HCT116 (cell line): ENCODE measurements at regions not wholly inside any gene's neighbourhood (a gene's known extent, or its start where the extent isn't known, plus 50 kb on each side); places are given as distances from the start of the nearest gene placed in this dataset.

Experiments used
- ATAC-seq: fragments of 200-7000 bp; cut with Tn5 transposase; 2 replicates; pipeline ENCODE4 v1.9.1; 2020; ENCODE audit warnings: mild to moderate bottlenecking, moderate library complexity
- BruUV-seq: library from RNA; stranded (reverse); fragments of 400-500 nt; replicated peaks from 2 replicates; lab custom pipeline; 2021; lab: Mats Ljungman, UMichigan
- CTCF ChIA-PET: fragments of 300-600 bp; sonication (Branson Sonifier 250); formaldehyde crosslinking; loops from one replicate; lab custom pipeline; 2021; ENCODE audit warnings: antibody characterized with exemption; lab: Charles Lee
- POLR2A ChIA-PET: fragments of 300-600, 350-600 bp; sonication (Branson Sonifier 250); formaldehyde crosslinking; loops from one replicate; lab custom pipeline; 2021; ENCODE audit warnings: antibody characterized with exemption; lab: Charles Lee
- RAD21 ChIA-PET, 2 experiments: fragments of 300-600 bp; sonication (Branson Sonifier 250); formaldehyde crosslinking; loops; one replicate each; lab custom pipeline; 2023; ENCODE audit warnings: low total read pairs in 2 of 2; ENCODE audit not compliant: uncharacterized antibody in 2 of 2, unreplicated experiment in 2 of 2, low non-redundant PET in 1 of 2; lab: Charles Lee
- DNase-seq: peaks from one replicate; pipeline ENCODE4 v3.0.0-alpha.2; 2010; ENCODE audit warnings: low read depth, low spot score
- H2AFZ ChIP-seq: fragments of 200-600 bp; shearing (Covaris generic), sonication (generic); 2 replicates; pipeline ENCODE4 v1.6.1; 2017; ENCODE audit warnings: low read depth, mixed run types, mixed read lengths, antibody characterized with exemption, low read length; ENCODE audit not compliant: poor library complexity, severe bottlenecking
- H3K27ac ChIP-seq: 2 replicates; pipeline ENCODE4 v1.5.1; 2012; ENCODE audit warnings: low read depth, low read length
- H3K27me3 ChIP-seq: fragments of 200-600 bp; sonication (generic); 2 replicates; pipeline ENCODE4 v1.6.1; 2016; ENCODE audit warnings: mixed run types, low read length, mixed read lengths; ENCODE audit not compliant: insufficient read depth
- H3K36me3 ChIP-seq, 2 experiments: fragments of 200-500 bp in 1 of 2; fragments of 200-600 bp in 1 of 2; sonication (Bioruptor generic) in 1 of 2; sonication (generic) in 1 of 2; 2 replicates each; pipeline versions ENCODE4 v1.5.1 to v1.6.1; 2014 to 2016; ENCODE audit warnings: low read length in 2 of 2, inconsistent platforms in 1 of 2, mixed read lengths in 1 of 2, mixed run types in 1 of 2; ENCODE audit not compliant: insufficient read depth in 2 of 2, control insufficient read depth in 1 of 2
- H3K4me1 ChIP-seq, 2 experiments: fragments of 200-600 bp in 1 of 2; sonication (generic) in 1 of 2; 2 replicates each; pipeline versions ENCODE4 v1.5.1 to v1.6.1; 2012 to 2017; ENCODE audit warnings: low read length in 2 of 2, inconsistent platforms in 1 of 2, mild to moderate bottlenecking in 1 of 2, mixed read lengths in 1 of 2, mixed run types in 1 of 2, moderate library complexity in 1 of 2; ENCODE audit not compliant: insufficient read depth in 2 of 2, control insufficient read depth in 1 of 2
- H3K4me2 ChIP-seq: fragments of 200-600 bp; sonication (generic); 2 replicates; pipeline ENCODE4 v1.6.1; 2017; ENCODE audit warnings: mixed run types, low read length, mixed read lengths
- H3K4me3 ChIP-seq, 2 experiments: fragments of 200-600 bp in 1 of 2; sonication (generic) in 1 of 2; replicated peaks in 1 of 2; 2 replicates each; pipeline ENCODE4 v1.5.1; 2011 to 2016; ENCODE audit warnings: low read length in 2 of 2, control low read depth in 1 of 2, low read depth in 1 of 2, mild to moderate bottlenecking in 1 of 2, mixed read lengths in 1 of 2, mixed run types in 1 of 2
- H3K79me2 ChIP-seq: fragments of 200-600 bp; sonication (generic); 2 replicates; pipeline ENCODE4 v1.6.1; 2017; ENCODE audit warnings: mild to moderate bottlenecking, mixed run types, low read length, moderate library complexity, mixed read lengths; ENCODE audit not compliant: insufficient read depth
- H3K9ac ChIP-seq: fragments of 200-600 bp; sonication (generic); 2 replicates; pipeline ENCODE4 v1.6.1; 2016; ENCODE audit warnings: low read length, mixed read lengths
- H3K9me2 ChIP-seq: fragments of 200-600 bp; sonication (generic), shearing (Covaris generic); 2 replicates; pipeline ENCODE4 v1.6.1; 2017; ENCODE audit warnings: mixed run types, mild to moderate bottlenecking, moderate library complexity; ENCODE audit not compliant: insufficient read depth
- H3K9me3 ChIP-seq, 2 experiments: fragments of 200-500 bp in 1 of 2; fragments of 200-600 bp in 1 of 2; sonication (Bioruptor generic) in 1 of 2; sonication (generic) in 1 of 2; 2 replicates each; pipeline ENCODE4 v1.6.1; 2014 to 2017; ENCODE audit warnings: low read length in 2 of 2, mixed read lengths in 2 of 2, inconsistent platforms in 1 of 2, low read depth in 1 of 2, mild to moderate bottlenecking in 1 of 2, mixed run types in 1 of 2, moderate library complexity in 1 of 2; ENCODE audit not compliant: control insufficient read depth in 1 of 2, insufficient read depth in 1 of 2
- H4K20me1 ChIP-seq: fragments of 200-600 bp; sonication (generic), shearing (Covaris generic); 2 replicates; pipeline ENCODE4 v1.6.1; 2017; ENCODE audit warnings: mixed run types, mild to moderate bottlenecking, moderate library complexity; ENCODE audit not compliant: insufficient read depth
- CEBPB ChIP-seq: IDR thresholded peaks from 2 replicates; pipeline ENCODE4 v1.6.1; 2012; ENCODE audit warnings: low read depth
- CTCF ChIP-seq, 3 experiments: fragments of 200-600 bp in 1 of 3; sonication (generic) in 1 of 3; IDR thresholded peaks in 2 of 3; conservative IDR thresholded peaks in 1 of 3; 2 replicates each; pipeline ENCODE4 v1.5.1; 2012 to 2017; ENCODE audit warnings: low read depth in 2 of 3, low read length in 2 of 3, antibody characterized with exemption in 1 of 3, borderline replicate concordance in 1 of 3, control low read depth in 1 of 3, mild to moderate bottlenecking in 1 of 3, mixed read lengths in 1 of 3, mixed run types in 1 of 3, moderate library complexity in 1 of 3; ENCODE audit not compliant: insufficient read depth in 1 of 3
- ELF1 ChIP-seq: IDR thresholded peaks from 2 replicates; pipeline ENCODE4 v1.6.1; 2012; ENCODE audit warnings: low read depth, borderline replicate concordance
- JUND ChIP-seq: IDR thresholded peaks from 2 replicates; pipeline ENCODE4 v1.6.1; 2012
- POLR2A ChIP-seq: IDR thresholded peaks from 2 replicates; pipeline ENCODE4 v1.7.0; 2011; ENCODE audit warnings: borderline replicate concordance; ENCODE audit not compliant: insufficient read depth, insufficient read length; ENCODE audit errors: extremely low read depth
- POLR2AphosphoS5 ChIP-seq: IDR thresholded peaks from 2 replicates; pipeline ENCODE4 v1.6.1; 2011; ENCODE audit warnings: mild to moderate bottlenecking, low read depth, low read length, moderate library complexity
- RAD21 ChIP-seq: IDR thresholded peaks from 2 replicates; pipeline ENCODE4 v1.6.1; 2012; ENCODE audit warnings: low read depth, mild to moderate bottlenecking
- SRF ChIP-seq: IDR thresholded peaks from 2 replicates; pipeline ENCODE4 v1.6.1; 2012; ENCODE audit warnings: low read depth
- YY1 ChIP-seq: IDR thresholded peaks from 2 replicates; pipeline ENCODE4 v1.6.1; 2011; ENCODE audit warnings: low read length, low read depth, moderate library complexity, mild to moderate bottlenecking; ENCODE audit not compliant: insufficient replicate concordance; ENCODE audit errors: extremely low read depth
- ZBTB33 ChIP-seq: IDR thresholded peaks from 2 replicates; pipeline ENCODE4 v1.6.1; 2011; ENCODE audit warnings: mild to moderate bottlenecking, low read length, moderate library complexity; ENCODE audit not compliant: insufficient replicate concordance; ENCODE audit errors: extremely low read depth
- ZFX ChIP-seq: fragments of 450-650 bp; IDR thresholded peaks from 2 replicates; pipeline ENCODE4 v1.6.1; 2017
- ZNF274 ChIP-seq: fragments of 200-500 bp; sonication (Bioruptor generic); IDR thresholded peaks from 2 replicates; pipeline ENCODE4 v1.6.1; 2014; ENCODE audit warnings: mild to moderate bottlenecking, low read depth, low read length, inconsistent platforms
- intact Hi-C: fragments of 100-400 bp; cut with micrococcal nuclease; formaldehyde crosslinking; loops from 2 replicates; pipeline ENCODE4 v1.10.0; 2022
- TF ChIP-seq, protein P1 (sequence below): IDR thresholded peaks from 2 replicates; pipeline ENCODE4 v1.6.1; 2012
- TF ChIP-seq, protein P2 (sequence below): IDR thresholded peaks from 2 replicates; pipeline ENCODE4 v1.6.1; 2012

GRCh38 chr14:97705107-97705506 lies 907.9 kb downstream of the VRK1 start:
- no peak for TF ChIP-seq CEBPB
- no peak for TF ChIP-seq YY1
- TF ChIP-seq, protein P1, sequence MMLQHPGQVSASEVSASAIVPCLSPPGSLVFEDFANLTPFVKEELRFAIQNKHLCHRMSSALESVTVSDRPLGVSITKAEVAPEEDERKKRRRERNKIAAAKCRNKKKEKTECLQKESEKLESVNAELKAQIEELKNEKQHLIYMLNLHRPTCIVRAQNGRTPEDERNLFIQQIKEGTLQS, result no peak
- no peak for TF ChIP-seq JUND
- TF ChIP-seq SRF, result no peak
- no peak for TF ChIP-seq POLR2AphosphoS5
- TF ChIP-seq, protein P2, sequence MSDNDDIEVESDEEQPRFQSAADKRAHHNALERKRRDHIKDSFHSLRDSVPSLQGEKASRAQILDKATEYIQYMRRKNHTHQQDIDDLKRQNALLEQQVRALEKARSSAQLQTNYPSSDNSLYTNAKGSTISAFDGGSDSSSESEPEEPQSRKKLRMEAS, result no peak
- TF ChIP-seq ELF1, result no peak
- TF ChIP-seq CTCF (IDR thresholded peaks at IDR 0.05 in 2 of 3, conservative IDR thresholded peaks at IDR 0.05 in 1 of 3; ENCODE audit: borderline replicate concordance in 1 of 3, insufficient read depth in 1 of 3, low read depth in 2 of 3, low read length in 2 of 3), result no peak
- TF ChIP-seq ZNF274, result no peak
- TF ChIP-seq ZFX, result no peak
- TF ChIP-seq ZBTB33, result no peak
- TF ChIP-seq RAD21, result no peak
- no peak for TF ChIP-seq POLR2A
- no peak for ATAC-seq
- no peak overlapping the region for H2AFZ ChIP-seq
- ChIA-PET POLR2A (no interaction called here), CTCF (no interaction called here), RAD21 (no interaction called here)
- no peaks in the 10 kb centered on the region for H3K4me1 ChIP-seq
- H3K4me2 ChIP-seq, result no peak overlapping the region
- intact Hi-C loops, result no loop called here
- no peaks in the 10 kb centered on the region for H3K9me2 ChIP-seq
- H4K20me1 ChIP-seq, result no peaks in the 10 kb centered on the region
- H3K9ac ChIP-seq, result no peak overlapping the region
- H3K36me3 ChIP-seq, result no peaks in the 10 kb centered on the region
- no peak overlapping the region for H3K27ac ChIP-seq
- no peak for DNase-seq
- no peaks in the 10 kb centered on the region for H3K79me2 ChIP-seq
- no peaks in the 10 kb centered on the region for H3K27me3 ChIP-seq
- no peaks in the 10 kb centered on the region; a peak in 1 of 4 replicates for H3K9me3 ChIP-seq
- no peak overlapping the region for H3K4me3 ChIP-seq
- BruUV-seq, result no TSS peak
